ENCODE measurements at regions not wholly inside any gene's neighbourhood (a gene's known extent, or its start where the extent isn't known, plus 50 kb on each side); places are given as distances from the start of the nearest gene placed in this dataset.

DNA sequence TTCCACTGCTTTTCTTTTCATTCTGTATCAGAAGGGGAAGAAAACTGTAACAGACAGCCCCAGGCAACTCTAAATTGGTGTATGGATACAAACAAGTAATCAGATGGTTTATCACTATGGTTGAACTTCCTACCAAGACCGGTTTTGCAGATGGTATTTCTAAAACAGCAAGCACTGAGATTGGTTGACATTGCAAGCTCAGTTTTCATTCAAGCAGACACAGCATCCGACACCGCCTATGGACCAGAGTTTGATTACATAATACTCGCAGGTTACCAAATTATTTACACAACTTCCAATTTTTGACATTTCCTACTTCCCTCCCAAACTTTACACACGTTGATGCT lies 209.9 kb downstream of the ALDH8A1 start:
- no peaks in the 10 kb centered on the region for H3K27me3 ChIP-seq (replicated peaks; ENCODE audit: insufficient read depth, low read length)
- H3K4me1 ChIP-seq (ENCODE audit: low read length), result no peaks in the 10 kb centered on the region
- TF ChIP-seq EZH2phosphoT487 (IDR thresholded peaks at IDR 0.05; ENCODE audit: low read length), result no peak
- TF ChIP-seq, protein P1, sequence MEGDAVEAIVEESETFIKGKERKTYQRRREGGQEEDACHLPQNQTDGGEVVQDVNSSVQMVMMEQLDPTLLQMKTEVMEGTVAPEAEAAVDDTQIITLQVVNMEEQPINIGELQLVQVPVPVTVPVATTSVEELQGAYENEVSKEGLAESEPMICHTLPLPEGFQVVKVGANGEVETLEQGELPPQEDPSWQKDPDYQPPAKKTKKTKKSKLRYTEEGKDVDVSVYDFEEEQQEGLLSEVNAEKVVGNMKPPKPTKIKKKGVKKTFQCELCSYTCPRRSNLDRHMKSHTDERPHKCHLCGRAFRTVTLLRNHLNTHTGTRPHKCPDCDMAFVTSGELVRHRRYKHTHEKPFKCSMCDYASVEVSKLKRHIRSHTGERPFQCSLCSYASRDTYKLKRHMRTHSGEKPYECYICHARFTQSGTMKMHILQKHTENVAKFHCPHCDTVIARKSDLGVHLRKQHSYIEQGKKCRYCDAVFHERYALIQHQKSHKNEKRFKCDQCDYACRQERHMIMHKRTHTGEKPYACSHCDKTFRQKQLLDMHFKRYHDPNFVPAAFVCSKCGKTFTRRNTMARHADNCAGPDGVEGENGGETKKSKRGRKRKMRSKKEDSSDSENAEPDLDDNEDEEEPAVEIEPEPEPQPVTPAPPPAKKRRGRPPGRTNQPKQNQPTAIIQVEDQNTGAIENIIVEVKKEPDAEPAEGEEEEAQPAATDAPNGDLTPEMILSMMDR (IDR thresholded peaks at IDR 0.05; ENCODE audit: low read length), result no peak
- no peak for TF ChIP-seq EZH2 (optimal IDR thresholded peaks at IDR 0.05; ENCODE audit: low read depth, low read length)
- no peaks in the 10 kb centered on the region for H4K20me1 ChIP-seq (ENCODE audit: insufficient read depth, low read length)
- no peaks in the 10 kb centered on the region for H3K9me3 ChIP-seq (replicated peaks; ENCODE audit: insufficient read depth, low read length)
- H3K4me2 ChIP-seq (ENCODE audit: low read depth, low read length), result no peak overlapping the region
- H3K36me3 ChIP-seq (replicated peaks; ENCODE audit: insufficient read depth, low read length), result no peaks in the 10 kb centered on the region
- H2AFZ ChIP-seq (ENCODE audit: low read length), result no peak overlapping the region
- no peak for DNase-seq
- no peaks in the 10 kb centered on the region for H3K9me2 ChIP-seq (replicated peaks; ENCODE audit: insufficient read depth, low read length)
- H3K79me2 ChIP-seq (ENCODE audit: low read length), result no peaks in the 10 kb centered on the region
- H3K27ac ChIP-seq (ENCODE audit: low read length), result no peak overlapping the region
- no peaks in the 10 kb centered on the region for H3F3A ChIP-seq (ENCODE audit: insufficient read depth, low read length)
- no peak overlapping the region for H3K4me3 ChIP-seq (ENCODE audit: low read length)
- no peak overlapping the region for H3K9ac ChIP-seq (ENCODE audit: low read length)

DNA sequence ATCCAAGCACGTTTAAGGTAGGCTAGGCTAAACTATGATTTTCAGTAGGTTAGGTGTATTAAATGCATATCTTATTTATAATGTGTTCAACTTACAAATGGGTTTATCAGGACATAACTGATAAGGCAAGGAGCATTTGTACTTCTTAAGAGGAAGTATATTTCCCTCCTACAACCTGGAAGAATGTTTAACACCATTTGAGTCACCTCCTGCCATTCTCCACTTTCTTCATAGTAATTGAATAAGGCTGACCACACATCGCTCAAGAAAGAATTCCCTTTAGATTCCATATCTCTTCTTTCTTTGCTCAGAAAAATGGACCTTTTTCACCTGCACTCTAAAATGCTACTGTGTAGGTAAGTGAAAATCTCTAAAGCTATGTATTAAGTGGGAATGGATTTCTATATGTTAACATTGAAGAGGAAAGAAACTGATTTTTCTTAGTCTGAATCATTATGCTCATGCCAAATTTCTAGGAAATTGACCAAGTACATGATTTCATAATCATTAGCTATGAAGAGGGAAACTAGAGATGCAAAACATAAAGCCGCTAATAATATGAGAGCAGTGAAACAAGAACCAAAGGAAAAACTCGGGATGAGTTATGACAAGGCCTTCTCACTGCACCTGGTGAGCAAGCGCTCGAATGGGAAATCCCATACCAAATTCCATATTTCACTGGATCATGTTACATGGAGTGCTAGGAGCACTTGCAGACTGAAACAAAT lies 210.4 kb downstream of the ALDH8A1 start:
- H3K4me3 ChIP-seq (ENCODE audit: low read length), result no peak overlapping the region
- no peaks in the 10 kb centered on the region for H3K27me3 ChIP-seq (replicated peaks; ENCODE audit: insufficient read depth, low read length)
- H3K36me3 ChIP-seq (replicated peaks; ENCODE audit: insufficient read depth, low read length), result no peaks in the 10 kb centered on the region
- H2AFZ ChIP-seq (ENCODE audit: low read length), result no peak overlapping the region
- H3K27ac ChIP-seq (ENCODE audit: low read length), result no peak overlapping the region
- TF ChIP-seq EZH2phosphoT487 (IDR thresholded peaks at IDR 0.05; ENCODE audit: low read length) (no peak), EZH2 (optimal IDR thresholded peaks at IDR 0.05; ENCODE audit: low read depth, low read length) (no peak)
- TF ChIP-seq, protein P1 (IDR thresholded peaks at IDR 0.05; ENCODE audit: low read length), result no peak
- DNase-seq, result no peak
- no peaks in the 10 kb centered on the region for H3K79me2 ChIP-seq (ENCODE audit: low read length)
- H3K4me1 ChIP-seq (ENCODE audit: low read length), result no peaks in the 10 kb centered on the region
- H3K9ac ChIP-seq (ENCODE audit: low read length), result no peak overlapping the region
- H4K20me1 ChIP-seq (ENCODE audit: insufficient read depth, low read length), result no peaks in the 10 kb centered on the region
- H3K4me2 ChIP-seq (ENCODE audit: low read depth, low read length), result no peak overlapping the region
- H3K9me2 ChIP-seq (replicated peaks; ENCODE audit: insufficient read depth, low read length), result no peaks in the 10 kb centered on the region
- H3K9me3 ChIP-seq (replicated peaks; ENCODE audit: insufficient read depth, low read length), result no peaks in the 10 kb centered on the region
- no peaks in the 10 kb centered on the region for H3F3A ChIP-seq (ENCODE audit: insufficient read depth, low read length)

DNA sequence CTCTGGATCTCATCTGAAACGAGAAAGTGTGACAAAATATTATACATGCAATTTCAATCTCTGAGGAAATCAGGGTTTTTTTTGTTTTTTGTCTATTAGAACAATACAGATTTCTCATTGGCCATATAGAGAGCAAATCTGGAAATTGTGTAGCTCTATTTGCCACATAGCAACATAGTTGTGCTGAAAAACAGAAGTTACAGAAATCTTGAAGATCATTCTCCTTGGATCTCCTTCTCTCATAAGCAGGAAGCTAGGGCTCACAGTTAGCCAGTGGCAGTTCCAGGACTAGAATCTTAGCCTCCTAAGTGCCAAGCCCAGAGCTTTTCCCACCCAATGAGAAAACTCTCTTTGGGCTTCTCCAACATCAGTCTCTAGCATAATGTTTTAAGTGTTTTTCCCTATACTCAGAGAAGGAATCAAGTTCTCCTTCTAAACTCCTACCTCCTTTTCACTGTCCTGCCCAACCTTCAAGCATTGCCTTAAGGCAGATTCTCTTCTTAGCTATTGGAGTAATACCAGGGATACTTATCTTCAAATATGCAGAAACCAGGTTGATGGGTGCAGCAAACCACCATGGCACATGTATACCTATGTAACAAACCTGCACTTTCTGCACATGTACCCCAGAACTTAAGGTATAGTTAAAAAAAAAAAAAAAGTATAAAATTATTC lies 211.6 kb downstream of the ALDH8A1 start:
- no peak overlapping the region for H3K27ac ChIP-seq (ENCODE audit: low read length)
- no peak overlapping the region for H2AFZ ChIP-seq (ENCODE audit: low read length)
- no peaks in the 10 kb centered on the region for H4K20me1 ChIP-seq (ENCODE audit: insufficient read depth, low read length)
- H3K27me3 ChIP-seq (replicated peaks; ENCODE audit: insufficient read depth, low read length), result no peaks in the 10 kb centered on the region
- H3K36me3 ChIP-seq (replicated peaks; ENCODE audit: insufficient read depth, low read length), result no peaks in the 10 kb centered on the region
- no peak for DNase-seq
- no peaks in the 10 kb centered on the region for H3K79me2 ChIP-seq (ENCODE audit: low read length)
- H3K9me3 ChIP-seq (replicated peaks; ENCODE audit: insufficient read depth, low read length), result no peaks in the 10 kb centered on the region
- no peak overlapping the region for H3K4me2 ChIP-seq (ENCODE audit: low read depth, low read length)
- no peak for TF ChIP-seq EZH2phosphoT487 (IDR thresholded peaks at IDR 0.05; ENCODE audit: low read length)
- H3F3A ChIP-seq (ENCODE audit: insufficient read depth, low read length), result no peaks in the 10 kb centered on the region
- no peaks in the 10 kb centered on the region for H3K9me2 ChIP-seq (replicated peaks; ENCODE audit: insufficient read depth, low read length)
- H3K4me3 ChIP-seq (ENCODE audit: low read length), result no peak overlapping the region
- no peaks in the 10 kb centered on the region for H3K4me1 ChIP-seq (ENCODE audit: low read length)
- no peak overlapping the region for H3K9ac ChIP-seq (ENCODE audit: low read length)

DNA sequence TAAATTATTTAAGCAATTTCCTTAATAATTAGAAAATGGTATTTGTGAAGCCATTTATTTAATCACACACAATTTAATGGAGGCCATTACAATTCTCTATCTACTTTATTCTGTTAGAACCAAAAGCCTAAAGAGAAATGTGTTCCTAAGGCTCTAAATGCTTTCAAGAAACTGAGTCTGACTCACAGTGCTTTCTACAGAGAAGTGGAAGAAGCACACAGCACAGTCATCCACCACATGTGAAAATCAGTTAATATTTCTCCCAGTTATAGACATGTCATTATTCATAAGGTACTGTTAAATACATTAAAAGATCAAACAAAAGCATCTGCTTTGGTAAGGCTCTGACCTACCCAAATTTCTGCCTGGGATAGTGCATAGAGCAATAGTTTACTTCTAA lies 214.4 kb downstream of the ALDH8A1 start:
- TF ChIP-seq, protein P1 (IDR thresholded peaks at IDR 0.05; ENCODE audit: low read length), result no peak
- TF ChIP-seq EZH2 (optimal IDR thresholded peaks at IDR 0.05; ENCODE audit: low read depth, low read length) (no peak), EZH2phosphoT487 (IDR thresholded peaks at IDR 0.05; ENCODE audit: low read length) (no peak)
- DNase-seq, result no peak
- no peaks in the 10 kb centered on the region for H3K27me3 ChIP-seq (replicated peaks; ENCODE audit: insufficient read depth, low read length)
- H2AFZ ChIP-seq (ENCODE audit: low read length), result no peak overlapping the region
- no peak overlapping the region for H3K9ac ChIP-seq (ENCODE audit: low read length)
- no peaks in the 10 kb centered on the region for H3F3A ChIP-seq (ENCODE audit: insufficient read depth, low read length)
- H3K4me2 ChIP-seq (ENCODE audit: low read depth, low read length), result no peak overlapping the region
- no peak overlapping the region for H3K27ac ChIP-seq (ENCODE audit: low read length)
- H3K36me3 ChIP-seq (replicated peaks; ENCODE audit: insufficient read depth, low read length), result no peaks in the 10 kb centered on the region
- H3K4me3 ChIP-seq (ENCODE audit: low read length), result no peak overlapping the region
- no peaks in the 10 kb centered on the region for H3K4me1 ChIP-seq (ENCODE audit: low read length)
- no peaks in the 10 kb centered on the region for H3K79me2 ChIP-seq (ENCODE audit: low read length)
- H4K20me1 ChIP-seq (ENCODE audit: insufficient read depth, low read length), result no peaks in the 10 kb centered on the region
- no peaks in the 10 kb centered on the region for H3K9me2 ChIP-seq (replicated peaks; ENCODE audit: insufficient read depth, low read length)
- H3K9me3 ChIP-seq (replicated peaks; ENCODE audit: insufficient read depth, low read length), result no peaks in the 10 kb centered on the region
